H1 (cell line): ENCODE measurements at regions not wholly inside any gene's neighbourhood (a gene's known extent, or its start where the extent isn't known, plus 50 kb on each side); places are given as distances from the start of the nearest gene placed in this dataset.

Experiments
- CTCF ChIA-PET: fragments of 300-600 bp; sonication (Branson Sonifier 250); formaldehyde crosslinking; loops from one replicate; lab custom pipeline; 2021; ENCODE audit not compliant: partially characterized antibody; lab: Charles Lee
- POLR2A ChIA-PET: fragments of 300-600 bp; sonication (Branson Sonifier 250); formaldehyde crosslinking; loops from one replicate; lab custom pipeline; 2021; ENCODE audit warnings: inconsistent platforms; ENCODE audit not compliant: partially characterized antibody; lab: Charles Lee
- DNase-seq, 2 experiments: peaks; one replicate each; pipeline versions ENCODE4 v3.0.0 to v3.0.0-alpha.2; 2010 to 2022; ENCODE audit warnings: low spot score in 2 of 2, low read depth in 1 of 2, mixed read lengths in 1 of 2
- FAIRE-seq: peaks from 2 replicates; lab custom pipeline; 2011; peaks lifted over from hg19 to GRCh38; lab: Jason Lieb, UNC
- H2AFZ ChIP-seq: 2 replicates; pipeline ENCODE4 v1.8.1; 2012; ENCODE audit warnings: low read length, inconsistent platforms
- H2AK5ac ChIP-seq: 2 replicates; pipeline ENCODE4 v1.6.1; 2013; ENCODE audit warnings: low read depth, low read length
- H2BK120ac ChIP-seq: replicated peaks from 2 replicates; pipeline ENCODE3; 2013; ENCODE audit warnings: low read depth, low read length, inconsistent platforms
- H2BK12ac ChIP-seq: 2 replicates; pipeline ENCODE4 v1.6.1; 2013; ENCODE audit warnings: low read depth, low read length
- H2BK15ac ChIP-seq: 2 replicates; pipeline ENCODE4 v1.6.1; 2013; ENCODE audit warnings: low read length
- H2BK20ac ChIP-seq: 2 replicates; pipeline ENCODE4 v1.6.1; 2013; ENCODE audit warnings: low read length
- H2BK5ac ChIP-seq: 2 replicates; pipeline ENCODE4 v1.6.1; 2013; ENCODE audit warnings: low read depth, low read length
- H3K14ac ChIP-seq: 2 replicates; pipeline ENCODE4 v1.6.1; 2013; ENCODE audit warnings: inconsistent platforms; ENCODE audit not compliant: insufficient read length
- H3K18ac ChIP-seq: 2 replicates; pipeline ENCODE4 v1.6.1; 2013; ENCODE audit warnings: low read length; ENCODE audit errors: extremely low read depth
- H3K23ac ChIP-seq: 2 replicates; pipeline ENCODE4 v1.6.1; 2013; ENCODE audit warnings: inconsistent platforms; ENCODE audit not compliant: insufficient read length
- H3K23me2 ChIP-seq: 2 replicates; pipeline ENCODE4 v1.6.1; 2013; ENCODE audit warnings: low read depth, low read length
- H3K27ac ChIP-seq: 2 replicates; pipeline ENCODE4 v1.6.1; 2011; ENCODE audit warnings: low read depth, low read length, inconsistent platforms
- H3K27me3 ChIP-seq, 4 experiments: replicated peaks in 1 of 4; 1 replicate in 1 of 4; 2 replicates in 3 of 4; pipeline versions ENCODE4 v1.6.1 to v1.8.1; 2011 to 2013; ENCODE audit warnings: low read length in 3 of 4, mild to moderate bottlenecking in 3 of 4, inconsistent platforms in 2 of 4, mixed read lengths in 2 of 4, moderate library complexity in 1 of 4; ENCODE audit not compliant: control insufficient read depth in 3 of 4, insufficient read depth in 3 of 4; ENCODE audit errors: extremely low read depth in 1 of 4
- H3K36me3 ChIP-seq, 4 experiments: 2 replicates each; pipeline versions ENCODE4 v1.6.1 to v1.8.1; 2011 to 2013; ENCODE audit warnings: mild to moderate bottlenecking in 4 of 4, low read length in 3 of 4, moderate library complexity in 2 of 4, control low read depth in 1 of 4, inconsistent platforms in 1 of 4; ENCODE audit not compliant: insufficient read depth in 4 of 4, control insufficient read depth in 2 of 4
- H3K4ac ChIP-seq: replicated peaks from 2 replicates; pipeline ENCODE3; 2013; ENCODE audit warnings: low read length, low read depth, mixed read lengths, inconsistent platforms; ENCODE audit not compliant: insufficient read length
- H3K4me1 ChIP-seq, 4 experiments: replicated peaks in 1 of 4; 1 replicate in 1 of 4; 2 replicates in 3 of 4; pipeline versions ENCODE4 v1.6.1 to v1.8.1; 2011 to 2013; ENCODE audit warnings: low read length in 3 of 4, inconsistent platforms in 2 of 4, mixed read lengths in 1 of 4; ENCODE audit not compliant: insufficient read depth in 4 of 4, control insufficient read depth in 3 of 4
- H3K4me2 ChIP-seq, 2 experiments: 2 replicates each; pipeline versions ENCODE4 v1.6.1 to v1.8.1; 2011 to 2013; ENCODE audit warnings: low read depth in 2 of 2, low read length in 2 of 2, control low read depth in 1 of 2, inconsistent platforms in 1 of 2, mild to moderate bottlenecking in 1 of 2; ENCODE audit not compliant: insufficient read depth in 1 of 2
- H3K4me3 ChIP-seq, 4 experiments: fragments of 200-600, 300-600 bp in 1 of 4; sonication (generic), shearing (Covaris generic), sonication (Bioruptor Twin) in 1 of 4; 2 replicates each; pipeline versions ENCODE4 v1.5.1 to v1.8.1; 2011 to 2016; ENCODE audit warnings: low read length in 4 of 4, low read depth in 3 of 4, control low read depth in 2 of 4, inconsistent platforms in 2 of 4, mild to moderate bottlenecking in 2 of 4, mixed read lengths in 1 of 4, moderate library complexity in 1 of 4; ENCODE audit not compliant: insufficient read depth in 2 of 4; ENCODE audit errors: extremely low read depth in 1 of 4
- H3K56ac ChIP-seq: replicated peaks from 2 replicates; pipeline ENCODE3; 2013; ENCODE audit warnings: low read depth, mild to moderate bottlenecking, mixed read lengths, low read length, inconsistent platforms; ENCODE audit not compliant: insufficient read length
- H3K79me1 ChIP-seq: 2 replicates; pipeline ENCODE4 v1.6.1; 2013; ENCODE audit warnings: low read depth, low read length, control low read depth
- H3K79me2 ChIP-seq, 2 experiments: 2 replicates each; pipeline versions ENCODE4 v1.6.1 to v1.8.1; 2012 to 2013; ENCODE audit warnings: low read length in 2 of 2, mild to moderate bottlenecking in 2 of 2, inconsistent platforms in 1 of 2; ENCODE audit not compliant: insufficient read depth in 2 of 2, control insufficient read depth in 1 of 2
- H3K9ac ChIP-seq, 4 experiments: replicated peaks in 1 of 4; 1 replicate in 1 of 4; 2 replicates in 3 of 4; pipeline versions ENCODE4 v1.6.1 to v1.8.1; 2011 to 2013; ENCODE audit warnings: low read depth in 3 of 4, low read length in 3 of 4, control low read depth in 2 of 4, mild to moderate bottlenecking in 2 of 4, moderate library complexity in 2 of 4, inconsistent platforms in 1 of 4; ENCODE audit errors: extremely low read depth in 1 of 4
- H3K9me3 ChIP-seq, 2 experiments: 2 replicates each; pipeline versions ENCODE4 v1.6.1 to v1.8.1; 2012 to 2013; ENCODE audit warnings: mild to moderate bottlenecking in 2 of 2, moderate library complexity in 2 of 2, control low read depth in 1 of 2, inconsistent platforms in 1 of 2, low read depth in 1 of 2, low read length in 1 of 2, mixed read lengths in 1 of 2; ENCODE audit not compliant: insufficient read depth in 2 of 2
- H4K20me1 ChIP-seq, 2 experiments: replicated peaks in 1 of 2; 2 replicates each; pipeline versions ENCODE3 to v1.8.1; 2011 to 2013; ENCODE audit warnings: inconsistent platforms in 2 of 2, low read length in 2 of 2, mild to moderate bottlenecking in 1 of 2; ENCODE audit not compliant: insufficient read depth in 2 of 2, control insufficient read depth in 1 of 2
- H4K5ac ChIP-seq: 2 replicates; pipeline ENCODE4 v1.6.1; 2013; ENCODE audit warnings: low read length, low read depth, mixed read lengths, inconsistent platforms; ENCODE audit not compliant: insufficient read length
- H4K8ac ChIP-seq: 2 replicates; pipeline ENCODE4 v1.8.0; 2013; ENCODE audit warnings: mild to moderate bottlenecking, moderate library complexity, low read length, inconsistent platforms; ENCODE audit not compliant: insufficient read depth; ENCODE audit errors: extremely low read depth
- H4K91ac ChIP-seq: replicated peaks from 2 replicates; pipeline ENCODE3; 2013; ENCODE audit warnings: low read length, mixed read lengths, inconsistent platforms; ENCODE audit not compliant: insufficient read length
- ASH2L ChIP-seq: fragments of 200-600, 300-600 bp; sonication (generic); IDR thresholded peaks from one replicate; pipeline ENCODE4 v1.7.1; 2017; ENCODE audit warnings: low read length
- BACH1 ChIP-seq: IDR thresholded peaks from 2 replicates; pipeline ENCODE4 v1.6.1; 2012; ENCODE audit warnings: low read length, improper control_type of control experiment
- JUN ChIP-seq: IDR thresholded peaks from 2 replicates; pipeline ENCODE4 v1.6.1; 2011; ENCODE audit warnings: low read depth, mild to moderate bottlenecking, improper control_type of control experiment, low read length
- KDM4A ChIP-seq: IDR thresholded peaks from one replicate; pipeline ENCODE4 v1.7.1; 2012; ENCODE audit warnings: low read depth, mild to moderate bottlenecking, moderate library complexity, low read length, inconsistent platforms; ENCODE audit not compliant: severe bottlenecking
- RFX5 ChIP-seq: IDR thresholded peaks from 2 replicates; pipeline ENCODE4 v1.6.1; 2011; ENCODE audit warnings: low read depth, low read length, improper control_type of control experiment, borderline replicate concordance
- RNF2 ChIP-seq: fragments of 200-900, 300-1000 bp; sonication (generic); IDR thresholded peaks from 2 replicates; pipeline ENCODE4 v1.7.1; 2016; ENCODE audit warnings: borderline replicate concordance, low read depth, mild to moderate bottlenecking, antibody characterized with exemption, low read length; ENCODE audit not compliant: poor library complexity, severe bottlenecking; ENCODE audit errors: missing control alignments
- RXRA ChIP-seq: IDR thresholded peaks from 2 replicates; pipeline ENCODE4 v1.6.1; 2011; ENCODE audit warnings: low read depth, mild to moderate bottlenecking, low read length, moderate library complexity; ENCODE audit not compliant: insufficient read depth
- TBP ChIP-seq: IDR thresholded peaks from 2 replicates; pipeline ENCODE4 v1.6.1; 2011; ENCODE audit warnings: low read depth, low read length, improper control_type of control experiment
- TEAD4 ChIP-seq: IDR thresholded peaks from 2 replicates; pipeline ENCODE4 v1.6.1; 2012; ENCODE audit warnings: low read depth, low read length, inconsistent platforms, mixed read lengths
- WGBS, 2 experiments: shearing (Covaris generic) in 1 of 2; methylation state at CpG; one replicate each; pipeline versions ENCODE4 v1.1.6 to v1.1.7; 2013 to 2015; ENCODE audit warnings: low lambda C conversion rate in 2 of 2, mixed read lengths in 2 of 2, inconsistent platforms in 1 of 2, low coverage in 1 of 2, missing lambda C conversion rate in 1 of 2; ENCODE audit not compliant: insufficient replicate concordance in 2 of 2, insufficient coverage in 1 of 2, insufficient read length in 1 of 2; ENCODE audit errors: extremely low coverage in 1 of 2, missing lambda C conversion rate in 1 of 2; 5-methylcytosine and 5-hydroxymethylcytosine counted together

DNA sequence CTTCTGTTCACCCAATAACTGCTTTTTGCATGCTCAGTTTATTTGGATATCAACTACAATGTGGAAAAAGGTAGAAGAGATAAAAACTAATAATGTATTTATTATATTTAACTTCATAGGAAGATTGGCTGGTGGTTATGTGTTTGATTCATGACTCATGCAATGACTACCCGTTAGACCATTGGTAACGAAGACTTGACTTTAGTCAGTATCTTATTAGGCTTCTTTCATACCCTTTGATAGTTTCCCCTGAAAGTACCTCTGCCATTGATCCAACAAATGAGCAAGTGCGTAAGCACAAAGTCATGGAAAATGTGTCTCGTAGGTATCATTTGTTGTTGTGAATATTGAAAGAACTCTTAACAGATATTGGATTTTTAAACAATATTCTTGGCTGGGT is 394.7 kb downstream of the PPP3CA start:
- no peaks in the 10 kb centered on the region for H3K79me2 ChIP-seq
- H2AK5ac ChIP-seq, result no peak overlapping the region
- no peak overlapping the region for H3K14ac ChIP-seq
- FAIRE-seq (no peak), DNase-seq (no peak)
- H3K56ac ChIP-seq, result no peak overlapping the region
- H3K23me2 ChIP-seq, result peaks cover 2% of the 10 kb centered on the region; the same call in 1 of the 2 replicates
- no peaks in the 10 kb centered on the region for H3K9me3 ChIP-seq
- H3K23ac ChIP-seq, result no peak overlapping the region
- no peak overlapping the region for H2BK12ac ChIP-seq
- H2BK20ac ChIP-seq, result no peak overlapping the region
- H3K9ac ChIP-seq, result no peak overlapping the region
- 93% methylated on average over 4 of the region's 4 CpGs; no CpG with 5 or more reads in 1 of the 2 experiments for WGBS, 2 experiments
- no peak overlapping the region for H2BK120ac ChIP-seq
- POLR2A ChIA-PET, result no interaction called here
- CTCF ChIA-PET, result interaction anchor here (1.5 kb wide), 1 partner anchor 22 kb away, joined by 3 read pairs; no protein-coding TSS in a partner anchor
- H3K4me2 ChIP-seq, result no peak overlapping the region
- H3K18ac ChIP-seq, result no peak overlapping the region
- H2AFZ ChIP-seq, result no peak overlapping the region
- no peak overlapping the region for H4K5ac ChIP-seq
- no peaks in the 10 kb centered on the region for H3K36me3 ChIP-seq
- H3K4me3 ChIP-seq, result no peak overlapping the region
- no peaks in the 10 kb centered on the region for H4K20me1 ChIP-seq
- H4K91ac ChIP-seq, result no peak overlapping the region
- no peaks in the 10 kb centered on the region; a peak in 1 of 7 replicates for H3K27me3 ChIP-seq
- no peak overlapping the region for H2BK15ac ChIP-seq
- no peaks in the 10 kb centered on the region for H3K4me1 ChIP-seq
- H4K8ac ChIP-seq, result no peak overlapping the region
- no peak overlapping the region for H3K4ac ChIP-seq
- no peak overlapping the region for H3K27ac ChIP-seq
- TF ChIP-seq TEAD4 (no peak), ASH2L (no peak), BACH1 (no peak), RFX5 (no peak), JUN (no peak), KDM4A (no peak), TBP (no peak), RXRA (no peak), RNF2 (no peak)
- H3K79me1 ChIP-seq, result no peaks in the 10 kb centered on the region
- H2BK5ac ChIP-seq, result no peak overlapping the region
